Mesenchymal stem cell (in vitro differentiated cells and primary cell): ENCODE measurements at regions not wholly inside any gene's neighbourhood (a gene's known extent, or its start where the extent isn't known, plus 50 kb on each side); places are given as distances from the start of the nearest gene placed in this dataset.

Source experiments
- DNase-seq: peaks from one replicate; pipeline ENCODE4 v3.0.0-alpha.2; 2013
- H2AFZ ChIP-seq: one replicate; pipeline ENCODE4 v1.6.1; 2013; ENCODE audit warnings: low read depth, mild to moderate bottlenecking, control low read depth, inconsistent platforms, low read length, moderate library complexity
- H2AK5ac ChIP-seq: 2 replicates; pipeline ENCODE4 v1.6.1; 2013; ENCODE audit warnings: low read length, moderate library complexity, mild to moderate bottlenecking, inconsistent platforms; ENCODE audit not compliant: severe bottlenecking
- H2BK120ac ChIP-seq: one replicate; pipeline ENCODE4 v1.6.1; 2013; ENCODE audit warnings: low read depth, mild to moderate bottlenecking, inconsistent platforms, low read length, moderate library complexity
- H2BK12ac ChIP-seq, 2 experiments: one replicate each; pipeline ENCODE4 v1.6.1; 2013; ENCODE audit warnings: inconsistent platforms in 2 of 2, low read length in 2 of 2, mild to moderate bottlenecking in 2 of 2, moderate library complexity in 2 of 2, control low read depth in 1 of 2
- H2BK15ac ChIP-seq: one replicate; pipeline ENCODE4 v1.6.1; 2013; ENCODE audit warnings: mild to moderate bottlenecking, low read depth, inconsistent platforms; ENCODE audit not compliant: poor library complexity, severe bottlenecking
- H2BK5ac ChIP-seq: 2 replicates; pipeline ENCODE4 v1.6.1; 2013; ENCODE audit warnings: low read depth, mild to moderate bottlenecking, low read length, control low read depth, inconsistent platforms; ENCODE audit not compliant: poor library complexity, severe bottlenecking
- H3K14ac ChIP-seq, 2 experiments: one replicate each; pipeline ENCODE4 v1.6.1; 2013; ENCODE audit warnings: inconsistent platforms in 2 of 2, low read length in 2 of 2, control low read depth in 1 of 2, mild to moderate bottlenecking in 1 of 2, moderate library complexity in 1 of 2
- H3K18ac ChIP-seq, 2 experiments: one replicate each; pipeline ENCODE4 v1.6.1; 2013; ENCODE audit warnings: inconsistent platforms in 2 of 2, low read length in 2 of 2, control low read depth in 1 of 2, low read depth in 1 of 2, mild to moderate bottlenecking in 1 of 2
- H3K23ac ChIP-seq, 2 experiments: one replicate each; pipeline ENCODE4 v1.6.1; 2013; ENCODE audit warnings: inconsistent platforms in 2 of 2, low read length in 2 of 2, mild to moderate bottlenecking in 2 of 2, moderate library complexity in 2 of 2, control low read depth in 1 of 2
- H3K27ac ChIP-seq: 2 replicates; pipeline ENCODE4 v1.5.1; 2013; ENCODE audit warnings: mild to moderate bottlenecking, moderate library complexity, low read length, control low read depth, inconsistent platforms; ENCODE audit not compliant: poor library complexity, severe bottlenecking
- H3K27me3 ChIP-seq, 2 experiments: 2 replicates each; pipeline versions ENCODE4 v1.6.1 to v1.7.0; 2013; ENCODE audit warnings: low read length in 2 of 2, mild to moderate bottlenecking in 2 of 2, moderate library complexity in 2 of 2, control low read depth in 1 of 2, inconsistent platforms in 1 of 2; ENCODE audit not compliant: control insufficient read depth in 1 of 2, insufficient read depth in 1 of 2
- H3K36me3 ChIP-seq, 2 experiments: 2 replicates each; pipeline versions ENCODE4 v1.6.1 to v1.7.0; 2013; ENCODE audit warnings: low read length in 2 of 2, control low read depth in 1 of 2, inconsistent platforms in 1 of 2, low read depth in 1 of 2, mild to moderate bottlenecking in 1 of 2; ENCODE audit not compliant: insufficient read depth in 2 of 2, control insufficient read depth in 1 of 2
- H3K4ac ChIP-seq, 2 experiments: one replicate each; pipeline ENCODE4 v1.6.1; 2013; ENCODE audit warnings: inconsistent platforms in 2 of 2, low read length in 2 of 2, mild to moderate bottlenecking in 2 of 2, moderate library complexity in 2 of 2, control low read depth in 1 of 2, low read depth in 1 of 2
- H3K4me1 ChIP-seq: 2 replicates; pipeline ENCODE4 v1.6.1; 2013; ENCODE audit warnings: low read depth, low read length, control low read depth; ENCODE audit not compliant: control insufficient read depth, insufficient read depth
- H3K4me2 ChIP-seq: 2 replicates; pipeline ENCODE4 v1.6.1; 2013; ENCODE audit warnings: low read length, mild to moderate bottlenecking, inconsistent platforms; ENCODE audit not compliant: poor library complexity, severe bottlenecking
- H3K4me3 ChIP-seq, 2 experiments: 2 replicates each; pipeline versions ENCODE4 v1.5.1 to v1.7.0; 2013; ENCODE audit warnings: low read length in 2 of 2, mild to moderate bottlenecking in 2 of 2, control low read depth in 1 of 2, low read depth in 1 of 2; ENCODE audit not compliant: insufficient read depth in 1 of 2
- H3K79me1 ChIP-seq: replicated peaks from 2 replicates; pipeline ENCODE4 v1.6.1; 2013; ENCODE audit warnings: mild to moderate bottlenecking, control low read depth, low read length, inconsistent platforms; ENCODE audit not compliant: poor library complexity, severe bottlenecking
- H3K9ac ChIP-seq: 2 replicates; pipeline ENCODE4 v1.7.0; 2013; ENCODE audit warnings: mild to moderate bottlenecking, low read length, moderate library complexity
- H3K9me3 ChIP-seq: 2 replicates; pipeline ENCODE4 v1.7.0; 2013; ENCODE audit warnings: mild to moderate bottlenecking, low read length; ENCODE audit not compliant: control insufficient read depth
- H4K8ac ChIP-seq: one replicate; pipeline ENCODE4 v1.6.1; 2013; ENCODE audit warnings: inconsistent platforms, mild to moderate bottlenecking, low read length, moderate library complexity
- H4K91ac ChIP-seq: one replicate; pipeline ENCODE4 v1.6.1; 2013; ENCODE audit warnings: mild to moderate bottlenecking, low read length, inconsistent platforms
- WGBS: methylation state at CpG from one replicate; pipeline ENCODE4 v1.1.7; 2013; ENCODE audit warnings: mixed read lengths; 5-methylcytosine and 5-hydroxymethylcytosine counted together

DNA sequence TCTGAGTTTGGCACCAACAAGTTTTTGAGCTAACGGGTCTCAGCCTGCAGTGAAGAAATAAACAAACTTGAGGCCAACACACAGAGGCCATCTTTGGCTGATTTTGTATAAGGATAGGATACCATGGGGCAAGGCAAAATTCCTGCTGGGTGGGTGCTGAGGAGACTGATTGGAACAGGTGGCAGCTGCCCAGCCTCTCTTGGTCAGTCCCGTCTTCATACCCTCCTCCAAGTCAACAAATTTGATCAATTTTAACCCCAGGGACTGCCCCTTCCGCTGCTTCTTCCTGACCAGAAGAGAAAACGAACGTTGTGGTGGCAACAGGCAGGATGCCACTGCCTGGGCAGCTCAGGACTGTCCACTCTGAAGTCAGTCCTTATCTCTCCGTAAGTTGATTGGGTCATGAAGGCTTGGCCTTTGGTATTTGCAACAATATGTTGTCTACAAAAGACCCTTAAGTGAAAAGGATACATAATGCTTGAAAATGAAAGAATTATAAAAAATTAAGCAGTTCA lies 139.3 kb downstream of the SPP2 start:
- no peak overlapping the region for H3K4me2 ChIP-seq

DNA sequence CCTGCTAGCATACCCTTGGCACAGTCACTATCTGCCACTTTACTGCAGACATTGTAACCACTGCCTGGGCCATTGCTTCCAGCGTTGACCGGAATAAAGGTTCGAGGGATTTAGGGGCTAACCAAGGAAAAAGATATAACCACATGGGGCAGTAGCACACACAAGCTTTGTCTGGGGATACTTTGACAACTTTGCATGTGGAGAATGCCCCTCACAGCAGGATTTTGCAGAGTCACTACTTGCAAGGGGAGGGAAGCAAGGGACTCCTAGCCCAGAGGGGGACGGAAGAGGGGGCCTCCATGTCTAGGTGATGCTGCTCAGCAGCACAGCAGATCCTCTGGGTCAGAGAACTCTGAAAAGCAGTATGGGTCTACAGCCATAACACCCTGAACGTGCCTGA lies 138.7 kb downstream of the SPP2 start:
- Histone ChIP-seq H2AK5ac (peak overlapping the region; percentile 33), H3K27ac (no peak overlapping the region), H3K4me3 (no peak overlapping the region), H3K14ac (no peak overlapping the region), H3K23ac (no peak overlapping the region), H2AFZ (no peak overlapping the region), H2BK5ac (no peak overlapping the region), H3K4me1 (peaks cover 4% of the 10 kb centered on the region), H3K9ac (no peak overlapping the region), H3K18ac (no peak overlapping the region), H3K36me3 (no peaks in the 10 kb centered on the region), H3K4ac (no peak overlapping the region), H3K9me3 (no peaks in the 10 kb centered on the region), H4K8ac (no peak overlapping the region), H3K79me1 (no peaks in the 10 kb centered on the region), H2BK12ac (no peak overlapping the region), H2BK120ac (no peak overlapping the region), H4K91ac (no peak overlapping the region), H3K4me2 (no peak overlapping the region), H2BK15ac (no peak overlapping the region), H3K27me3 (no peaks in the 10 kb centered on the region)
- WGBS, result 89% methylated on average over 5 of the region's 5 CpGs
- no peak for DNase-seq

More for the DNA sequence above, 139.3 kb downstream of the SPP2 start:
- Histone ChIP-seq H2BK12ac (no peak overlapping the region), H3K9me3 (no peaks in the 10 kb centered on the region), H3K4me1 (peaks cover 4% of the 10 kb centered on the region), H3K27me3 (no peaks in the 10 kb centered on the region), H4K91ac (no peak overlapping the region), H3K9ac (no peak overlapping the region), H2BK5ac (no peak overlapping the region), H3K18ac (no peak overlapping the region), H2AFZ (no peak overlapping the region), H2BK120ac (no peak overlapping the region), H4K8ac (no peak overlapping the region), H3K36me3 (no peaks in the 10 kb centered on the region), H3K23ac (no peak overlapping the region), H3K27ac (no peak overlapping the region), H2BK15ac (no peak overlapping the region), H2AK5ac (peak overlapping the region; percentile 66), H3K4me3 (no peak overlapping the region), H3K14ac (no peak overlapping the region), H3K79me1 (no peaks in the 10 kb centered on the region), H3K4ac (no peak overlapping the region)
- no peak for DNase-seq
- WGBS, result 92% methylated on average over 6 of the region's 6 CpGs

DNA sequence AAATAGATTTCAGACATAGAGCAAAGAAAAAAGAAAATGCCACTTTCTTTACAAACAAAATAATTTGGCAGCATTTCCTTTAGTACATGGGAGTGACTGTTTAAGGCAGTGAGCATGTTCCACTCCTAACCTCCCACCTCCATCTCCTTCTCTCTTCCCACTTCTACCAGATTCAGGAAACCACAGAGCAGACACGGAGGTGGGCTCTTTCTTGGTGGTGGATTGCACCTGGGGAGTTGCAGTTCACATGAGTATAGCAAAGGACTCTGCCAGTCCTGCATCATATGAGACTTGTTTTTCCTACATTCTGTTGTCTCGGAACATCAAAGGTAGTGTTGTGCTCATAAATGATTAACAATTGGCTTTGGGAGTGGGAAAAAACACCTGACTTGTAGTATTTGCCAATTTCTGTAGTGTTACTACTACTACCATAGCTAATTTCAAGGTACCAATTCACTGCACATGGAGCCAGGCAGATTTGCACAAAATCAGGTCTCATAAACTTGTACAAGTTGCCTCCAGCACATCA lies 137.2 kb downstream of the SPP2 start:
- H3K4me1 ChIP-seq, result peaks cover 4% of the 10 kb centered on the region
- H3K14ac ChIP-seq, result no peak overlapping the region
- no peak overlapping the region for H3K9ac ChIP-seq
- no peak overlapping the region for H2BK120ac ChIP-seq
- no peak overlapping the region for H3K23ac ChIP-seq
- H3K9me3 ChIP-seq, result no peaks in the 10 kb centered on the region
- H3K27ac ChIP-seq, result no peak overlapping the region
- H2AK5ac ChIP-seq, result peak overlapping the region; percentile 17
- H3K18ac ChIP-seq, result no peak overlapping the region
- H2BK5ac ChIP-seq, result no peak overlapping the region
- H2BK12ac ChIP-seq, result no peak overlapping the region
- no peaks in the 10 kb centered on the region for H3K36me3 ChIP-seq
- H3K27me3 ChIP-seq, result no peaks in the 10 kb centered on the region
- no peak overlapping the region for H4K91ac ChIP-seq
- H3K4me2 ChIP-seq, result no peak overlapping the region
- H3K4me3 ChIP-seq, result no peak overlapping the region
- H2AFZ ChIP-seq, result no peak overlapping the region
- WGBS, result 78% methylated on average over 1 of the region's 2 CpGs
- H4K8ac ChIP-seq, result no peak overlapping the region
- H3K4ac ChIP-seq, result no peak overlapping the region
- no peaks in the 10 kb centered on the region for H3K79me1 ChIP-seq
- no peak overlapping the region for H2BK15ac ChIP-seq
- no peak for DNase-seq

DNA sequence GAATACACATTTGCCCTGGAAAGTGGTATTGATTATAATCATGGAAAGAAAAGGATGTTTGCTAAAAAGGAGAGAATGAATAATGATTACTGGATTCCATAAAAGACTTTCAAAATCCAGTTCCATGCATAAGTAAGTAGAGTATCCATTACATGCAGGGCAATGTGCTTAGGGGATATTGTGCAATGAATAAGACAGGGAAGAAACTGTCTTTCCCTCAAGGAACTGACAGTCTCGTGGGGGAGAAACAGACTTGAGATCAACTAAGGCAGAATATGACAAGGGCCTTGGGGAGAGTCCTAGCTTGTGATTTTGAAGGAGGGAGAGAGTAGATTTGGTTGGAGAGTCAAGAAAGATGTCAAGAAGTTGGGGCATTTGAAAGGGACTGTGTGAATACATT lies 130.6 kb downstream of the SPP2 start:
- Histone ChIP-seq H3K14ac (no peak overlapping the region), H3K4me1 (peaks cover 7% of the 10 kb centered on the region), H3K36me3 (no peaks in the 10 kb centered on the region), H4K8ac (no peak overlapping the region), H2BK120ac (no peak overlapping the region), H4K91ac (no peak overlapping the region), H2AK5ac (no peak overlapping the region), H3K18ac (no peak overlapping the region), H3K4ac (no peak overlapping the region), H2BK12ac (no peak overlapping the region), H2AFZ (no peak overlapping the region), H3K79me1 (no peaks in the 10 kb centered on the region), H2BK15ac (no peak overlapping the region), H3K27me3 (no peaks in the 10 kb centered on the region), H3K4me2 (no peak overlapping the region), H3K27ac (no peak overlapping the region), H3K9me3 (no peaks in the 10 kb centered on the region), H3K23ac (no peak overlapping the region), H3K9ac (no peak overlapping the region), H2BK5ac (no peak overlapping the region), H3K4me3 (no peak overlapping the region)
- 72% methylated on average over 1 of the region's 1 CpG for WGBS
- no peak for DNase-seq
